Activated T-cell treated with anti-CD3 and anti-CD28 coated beads, Interleukin-2, amount 50 U/mL, for 4 hours (primary cell): ENCODE measurements at regions not wholly inside any gene's neighbourhood (a gene's known extent, or its start where the extent isn't known, plus 50 kb on each side); places are given as distances from the start of the nearest gene placed in this dataset.

Source experiments
- ATAC-seq, 2 donors: fragments of 200-7000 bp; cut with Tn5 transposase; one replicate each; pipeline ENCODE4 v1.10.0; 2021
- DNase-seq: peaks from one replicate; pipeline ENCODE4 v3.0.0-alpha.2; 2020
- H3K27me3 Mint-ChIP-seq: one replicate; pipeline ENCODE4 v1.8.0; 2021; ENCODE audit warnings: low read depth, mixed read lengths
- H3K36me3 Mint-ChIP-seq: one replicate; pipeline ENCODE4 v1.8.0; 2022; ENCODE audit warnings: mixed read lengths; ENCODE audit not compliant: insufficient read depth
- H3K4me1 Mint-ChIP-seq: one replicate; pipeline ENCODE4 v1.8.0; 2021; ENCODE audit warnings: low read depth, mixed read lengths
- H3K4me3 Mint-ChIP-seq: one replicate; pipeline ENCODE4 v1.8.0; 2021; ENCODE audit warnings: mild to moderate bottlenecking, moderate library complexity, mixed read lengths
- H3K9me3 Mint-ChIP-seq: one replicate; pipeline ENCODE4 v1.8.0; 2021; ENCODE audit warnings: mixed read lengths

GRCh38 chr1:222920169-222920568, 105.3 kb downstream of the DISP1 start:
- peaks cover 27% of the 10 kb centered on the region for H3K9me3 Mint-ChIP-seq
- H3K4me3 Mint-ChIP-seq = no peak overlapping the region
- no peaks in the 10 kb centered on the region for H3K27me3 Mint-ChIP-seq

GRCh38 chr1:222921945-222922344, 107.1 kb downstream of the DISP1 start:
- DNase-seq = no peak
- no peak for ATAC-seq
- Mint-ChIP-seq H3K4me1 (no peaks in the 10 kb centered on the region), H3K9me3 (peaks cover 15% of the 10 kb centered on the region), H3K36me3 (peaks cover 9% of the 10 kb centered on the region), H3K27me3 (no peaks in the 10 kb centered on the region), H3K4me3 (no peak overlapping the region)

More at GRCh38 chr1:222920169-222920568, 105.3 kb downstream of the DISP1 start:
- H3K36me3 Mint-ChIP-seq = peaks cover 15% of the 10 kb centered on the region
- no peaks in the 10 kb centered on the region for H3K4me1 Mint-ChIP-seq
- DNase-seq = no peak
- no peak for ATAC-seq

- H3K4me3 Mint-ChIP-seq = no peak overlapping the region
Observed at GRCh38 chr1:222923506-222923905, 108.7 kb downstream of the DISP1 start.

GRCh38 chr1:222924136-222924706, 109.4 kb downstream of the DISP1 start:
- no peaks in the 10 kb centered on the region for H3K36me3 Mint-ChIP-seq
- DNase-seq = no peak
- H3K9me3 Mint-ChIP-seq = no peaks in the 10 kb centered on the region
- H3K27me3 Mint-ChIP-seq = no peaks in the 10 kb centered on the region
- no peaks in the 10 kb centered on the region for H3K4me1 Mint-ChIP-seq
- no peak for ATAC-seq
- no peak overlapping the region for H3K4me3 Mint-ChIP-seq

More at GRCh38 chr1:222923506-222923905, 108.7 kb downstream of the DISP1 start:
- Mint-ChIP-seq H3K9me3 (no peaks in the 10 kb centered on the region), H3K36me3 (peaks cover 1% of the 10 kb centered on the region), H3K4me1 (no peaks in the 10 kb centered on the region), H3K27me3 (no peaks in the 10 kb centered on the region)
- DNase-seq = no peak
- ATAC-seq = no peak

- H3K4me1 Mint-ChIP-seq = no peaks in the 10 kb centered on the region
- DNase-seq (no peak), ATAC-seq (no peak)
- H3K27me3 Mint-ChIP-seq = no peaks in the 10 kb centered on the region
- no peaks in the 10 kb centered on the region for H3K9me3 Mint-ChIP-seq
- no peak overlapping the region for H3K4me3 Mint-ChIP-seq
- no peaks in the 10 kb centered on the region for H3K36me3 Mint-ChIP-seq
Observed at GRCh38 chr1:222926566-222926965, 111.7 kb downstream of the DISP1 start.

GRCh38 chr1:222927031-222927430, 112.2 kb downstream of the DISP1 start:
- no peaks in the 10 kb centered on the region for H3K36me3 Mint-ChIP-seq
- H3K4me1 Mint-ChIP-seq = no peaks in the 10 kb centered on the region
- H3K27me3 Mint-ChIP-seq = no peaks in the 10 kb centered on the region
- ATAC-seq (no peak), DNase-seq (no peak)
- H3K4me3 Mint-ChIP-seq = no peak overlapping the region
- no peaks in the 10 kb centered on the region for H3K9me3 Mint-ChIP-seq

- H3K4me1 Mint-ChIP-seq = no peaks in the 10 kb centered on the region
- DNase-seq (no peak), ATAC-seq (no peak)
- H3K4me3 Mint-ChIP-seq = no peak overlapping the region
- H3K36me3 Mint-ChIP-seq = no peaks in the 10 kb centered on the region
- no peaks in the 10 kb centered on the region for H3K27me3 Mint-ChIP-seq
- H3K9me3 Mint-ChIP-seq = no peaks in the 10 kb centered on the region
Observed at GRCh38 chr1:222928212-222928611, 113.4 kb downstream of the DISP1 start.

- no peaks in the 10 kb centered on the region for H3K27me3 Mint-ChIP-seq
- H3K9me3 Mint-ChIP-seq = no peaks in the 10 kb centered on the region
- H3K4me1 Mint-ChIP-seq = no peaks in the 10 kb centered on the region
- no peaks in the 10 kb centered on the region for H3K36me3 Mint-ChIP-seq
- no peak overlapping the region for H3K4me3 Mint-ChIP-seq
- no peak for ATAC-seq
- no peak for DNase-seq
Observed at GRCh38 chr1:222930070-222930469, 115.2 kb downstream of the DISP1 start.

GRCh38 chr1:222931023-222931422, 116.2 kb downstream of the DISP1 start:
- no peaks in the 10 kb centered on the region for H3K4me1 Mint-ChIP-seq
- DNase-seq (no peak), ATAC-seq (no peak)
- no peaks in the 10 kb centered on the region for H3K27me3 Mint-ChIP-seq
- H3K36me3 Mint-ChIP-seq = no peaks in the 10 kb centered on the region
- no peaks in the 10 kb centered on the region for H3K9me3 Mint-ChIP-seq
- H3K4me3 Mint-ChIP-seq = no peak overlapping the region

- Mint-ChIP-seq H3K4me1 (no peaks in the 10 kb centered on the region), H3K4me3 (no peak overlapping the region), H3K36me3 (no peaks in the 10 kb centered on the region), H3K27me3 (no peaks in the 10 kb centered on the region), H3K9me3 (no peaks in the 10 kb centered on the region)
- DNase-seq = no peak
- ATAC-seq = no peak
Observed at GRCh38 chr1:222933273-222933672, 118.4 kb downstream of the DISP1 start.

GRCh38 chr1:222935239-222935900, 120.5 kb downstream of the DISP1 start:
- Mint-ChIP-seq H3K27me3 (no peaks in the 10 kb centered on the region), H3K4me3 (no peak overlapping the region), H3K9me3 (no peaks in the 10 kb centered on the region), H3K36me3 (peaks cover 1% of the 10 kb centered on the region), H3K4me1 (no peaks in the 10 kb centered on the region)
- ATAC-seq = no peak
- DNase-seq = no peak

GRCh38 chr1:222936042-222936441, 121.2 kb downstream of the DISP1 start:
- no peaks in the 10 kb centered on the region for H3K27me3 Mint-ChIP-seq
- ATAC-seq = no peak
- peaks cover 1% of the 10 kb centered on the region for H3K36me3 Mint-ChIP-seq
- no peaks in the 10 kb centered on the region for H3K4me1 Mint-ChIP-seq
- H3K4me3 Mint-ChIP-seq = no peak overlapping the region
- H3K9me3 Mint-ChIP-seq = no peaks in the 10 kb centered on the region
- DNase-seq = no peak

GRCh38 chr1:222938986-222939385, 124.1 kb downstream of the DISP1 start:
- Mint-ChIP-seq H3K4me3 (no peak overlapping the region), H3K9me3 (no peaks in the 10 kb centered on the region), H3K4me1 (no peaks in the 10 kb centered on the region), H3K36me3 (peaks cover 12% of the 10 kb centered on the region), H3K27me3 (no peaks in the 10 kb centered on the region)
- DNase-seq (no peak), ATAC-seq (no peak)

- H3K36me3 Mint-ChIP-seq = peaks cover 15% of the 10 kb centered on the region
- no peaks in the 10 kb centered on the region for H3K4me1 Mint-ChIP-seq
- no peak for DNase-seq
- H3K9me3 Mint-ChIP-seq = no peaks in the 10 kb centered on the region
- H3K27me3 Mint-ChIP-seq = no peaks in the 10 kb centered on the region
- no peak for ATAC-seq
- no peak overlapping the region for H3K4me3 Mint-ChIP-seq
Observed at GRCh38 chr1:222940095-222940494, 125.3 kb downstream of the DISP1 start.

- Mint-ChIP-seq H3K4me3 (no peak overlapping the region), H3K9me3 (no peaks in the 10 kb centered on the region), H3K36me3 (peaks cover 15% of the 10 kb centered on the region), H3K27me3 (no peaks in the 10 kb centered on the region), H3K4me1 (no peaks in the 10 kb centered on the region)
- no peak for ATAC-seq
- DNase-seq = no peak
Observed at GRCh38 chr1:222940906-222941305, 126.1 kb downstream of the DISP1 start.
